Natural killer cell (primary cell): ENCODE measurements at regions not wholly inside any gene's neighbourhood (a gene's known extent, or its start where the extent isn't known, plus 50 kb on each side); places are given as distances from the start of the nearest gene placed in this dataset.
"Not testable (repeated sequence)": the region's sequence is repeated elsewhere in the genome, so short reads cannot be mapped to it uniquely, and the experiment has no call there.

ENCODE experiments used
- ATAC-seq, 3 donors: fragments of 150-1000 bp in 2 of 3; fragments of 200-7000 bp in 1 of 3; cut with Tn5 transposase; 1 replicate in 1 of 3; 2 replicates in 2 of 3; pipeline ENCODE4 v1.10.0; 2021; ENCODE audit warnings: mild to moderate bottlenecking in 2 of 3, moderate library complexity in 2 of 3
- DNase-seq, 2 donors: peaks; one replicate each; pipeline versions ENCODE4 v3.0.0 to v3.0.0-alpha.2; 2013 to 2021; ENCODE audit warnings: mixed read lengths in 1 of 2
- H3K27ac ChIP-seq: one replicate; pipeline ENCODE4 v1.5.1; 2013; ENCODE audit warnings: mild to moderate bottlenecking, low read length
- H3K27me3 ChIP-seq: one replicate; pipeline ENCODE4 v1.6.1; 2013; ENCODE audit warnings: low read length; ENCODE audit not compliant: control insufficient read depth, insufficient read depth
- H3K36me3 ChIP-seq: one replicate; pipeline ENCODE4 v1.6.1; 2013; ENCODE audit warnings: low read length; ENCODE audit not compliant: control insufficient read depth, insufficient read depth
- H3K4me1 ChIP-seq: one replicate; pipeline ENCODE4 v1.6.1; 2013; ENCODE audit warnings: low read length; ENCODE audit not compliant: control insufficient read depth, insufficient read depth
- H3K4me3 ChIP-seq: one replicate; pipeline ENCODE4 v1.5.1; 2013; ENCODE audit warnings: low read length
- H3K9me3 ChIP-seq: one replicate; pipeline ENCODE4 v1.6.1; 2013; ENCODE audit warnings: low read length; ENCODE audit not compliant: control insufficient read depth, insufficient read depth
- H3K27ac Mint-ChIP-seq, 2 donors: one replicate each; pipeline ENCODE4 v1.8.0; 2022; ENCODE audit warnings: mild to moderate bottlenecking in 2 of 2, mixed read lengths in 2 of 2, moderate library complexity in 1 of 2
- H3K27me3 Mint-ChIP-seq, 2 donors: one replicate each; pipeline ENCODE4 v1.8.0; 2022; ENCODE audit warnings: low read depth in 2 of 2, mixed read lengths in 2 of 2
- H3K36me3 Mint-ChIP-seq: one replicate; pipeline ENCODE4 v1.8.0; 2022; ENCODE audit warnings: mixed read lengths
- H3K4me1 Mint-ChIP-seq, 2 donors: one replicate each; pipeline ENCODE4 v1.8.0; 2022; ENCODE audit warnings: mixed read lengths in 2 of 2
- H3K4me3 Mint-ChIP-seq: one replicate; pipeline ENCODE4 v1.8.0; 2022; ENCODE audit warnings: mild to moderate bottlenecking, moderate library complexity, mixed read lengths
- H3K9me3 Mint-ChIP-seq, 2 donors: one replicate each; pipeline ENCODE4 v1.8.0; 2022; ENCODE audit warnings: mixed read lengths in 2 of 2
- WGBS: methylation state at CpG from one replicate; pipeline ENCODE4 v1.1.7; 2013; ENCODE audit warnings: missing lambda C conversion rate; ENCODE audit not compliant: insufficient coverage; 5-methylcytosine and 5-hydroxymethylcytosine counted together
- intact Hi-C: fragments of 100-400 bp; cut with micrococcal nuclease; formaldehyde crosslinking; loops from one replicate; pipeline ENCODE4 v1.14.2; 2022
- TF ChIP-seq, protein P1 (sequence below): fragments of 200-600 bp; IDR thresholded peaks from one replicate; pipeline ENCODE4 v1.8.0; 2022; ENCODE audit warnings: antibody characterized with exemption

DNA sequence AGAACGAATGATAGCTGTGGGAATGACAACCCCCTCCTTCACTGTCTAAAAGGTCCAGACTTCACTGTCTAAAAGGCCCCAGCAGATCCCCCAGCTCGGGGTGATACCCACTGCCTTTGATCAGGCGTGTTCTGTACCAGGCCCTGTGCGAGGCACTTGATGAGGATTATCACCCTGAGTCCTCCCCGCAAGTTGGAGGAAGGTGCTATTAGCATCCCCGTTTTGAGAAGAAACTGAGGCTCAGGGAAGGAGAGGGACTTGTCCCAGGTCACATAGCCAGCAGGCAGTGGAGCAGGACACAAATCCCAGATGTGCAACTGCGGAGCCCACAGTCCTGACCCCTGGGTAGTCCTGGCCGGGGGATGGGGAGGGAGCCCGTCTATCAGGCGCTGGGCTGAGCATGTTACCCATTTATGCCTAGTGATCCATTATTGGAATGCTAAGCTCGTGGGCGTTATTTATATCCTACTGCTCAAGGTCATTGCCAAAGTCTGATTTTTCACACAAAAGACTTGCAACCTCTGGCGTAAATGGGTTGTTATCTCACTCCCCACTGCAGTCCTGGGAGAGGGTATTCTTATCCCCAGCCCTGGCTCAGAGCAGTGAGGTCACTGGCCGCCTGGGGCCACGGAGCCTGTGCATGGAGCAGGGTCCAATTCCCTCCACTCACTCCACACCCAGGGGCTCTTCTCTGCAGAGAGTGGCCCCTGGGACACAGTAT lies 722.2 kb downstream of the MATN1 start:
- TF ChIP-seq, protein P1, sequence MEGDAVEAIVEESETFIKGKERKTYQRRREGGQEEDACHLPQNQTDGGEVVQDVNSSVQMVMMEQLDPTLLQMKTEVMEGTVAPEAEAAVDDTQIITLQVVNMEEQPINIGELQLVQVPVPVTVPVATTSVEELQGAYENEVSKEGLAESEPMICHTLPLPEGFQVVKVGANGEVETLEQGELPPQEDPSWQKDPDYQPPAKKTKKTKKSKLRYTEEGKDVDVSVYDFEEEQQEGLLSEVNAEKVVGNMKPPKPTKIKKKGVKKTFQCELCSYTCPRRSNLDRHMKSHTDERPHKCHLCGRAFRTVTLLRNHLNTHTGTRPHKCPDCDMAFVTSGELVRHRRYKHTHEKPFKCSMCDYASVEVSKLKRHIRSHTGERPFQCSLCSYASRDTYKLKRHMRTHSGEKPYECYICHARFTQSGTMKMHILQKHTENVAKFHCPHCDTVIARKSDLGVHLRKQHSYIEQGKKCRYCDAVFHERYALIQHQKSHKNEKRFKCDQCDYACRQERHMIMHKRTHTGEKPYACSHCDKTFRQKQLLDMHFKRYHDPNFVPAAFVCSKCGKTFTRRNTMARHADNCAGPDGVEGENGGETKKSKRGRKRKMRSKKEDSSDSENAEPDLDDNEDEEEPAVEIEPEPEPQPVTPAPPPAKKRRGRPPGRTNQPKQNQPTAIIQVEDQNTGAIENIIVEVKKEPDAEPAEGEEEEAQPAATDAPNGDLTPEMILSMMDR, result no peak
- Mint-ChIP-seq H3K27me3 (peaks cover 0 to 4% of the 10 kb centered on the region in 2 donors), H3K4me1 (no peaks in the 10 kb centered on the region), H3K9me3 (no peaks in the 10 kb centered on the region), H3K36me3 (no peaks in the 10 kb centered on the region), H3K27ac (no peak overlapping the region), H3K4me3 (no peak overlapping the region)
- no peaks in the 10 kb centered on the region for H3K27me3 ChIP-seq
- DNase-seq, result no peak
- no peak overlapping the region for H3K4me3 ChIP-seq
- intact Hi-C loops, result no loop called here
- no peak overlapping the region for H3K27ac ChIP-seq
- H3K4me1 ChIP-seq, result no peaks in the 10 kb centered on the region
- ATAC-seq, result no peak
- H3K9me3 ChIP-seq, result no peaks in the 10 kb centered on the region
- H3K36me3 ChIP-seq, result no peaks in the 10 kb centered on the region
- WGBS, result 84% methylated on average over 15 of the region's 15 CpGs

DNA sequence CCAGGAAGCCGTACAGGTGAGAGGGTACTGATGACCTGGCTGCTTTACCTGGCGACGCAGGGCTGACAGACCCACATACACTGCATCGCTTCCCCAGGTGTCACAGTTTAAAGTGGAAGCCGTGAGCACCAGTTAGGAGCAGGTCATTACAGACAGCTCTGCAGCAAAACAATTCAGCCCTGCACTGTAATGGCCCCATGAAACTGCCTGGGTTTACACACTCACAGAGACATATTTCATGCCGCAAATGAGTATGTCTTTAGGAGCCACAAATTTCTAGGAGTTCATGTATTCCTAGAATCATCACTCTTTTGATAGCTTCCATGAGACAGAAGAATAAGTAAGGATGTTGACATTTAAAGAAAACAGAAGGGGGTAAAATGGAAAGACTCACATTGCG lies 723.1 kb downstream of the MATN1 start:
- Histone ChIP-seq H3K36me3 (no peaks in the 10 kb centered on the region), H3K4me1 (no peaks in the 10 kb centered on the region), H3K27me3 (no peaks in the 10 kb centered on the region), H3K9me3 (no peaks in the 10 kb centered on the region), H3K27ac (no peak overlapping the region), H3K4me3 (no peak overlapping the region)
- H3K4me1 Mint-ChIP-seq, result no peaks in the 10 kb centered on the region
- ATAC-seq (no peak), DNase-seq (no peak)
- WGBS, result 92% methylated on average over 7 of the region's 7 CpGs
- H3K4me3 Mint-ChIP-seq, result no peak overlapping the region
- intact Hi-C loops, result no loop called here
- TF ChIP-seq, protein P1, result no peak
- H3K27ac Mint-ChIP-seq, result no peak overlapping the region
- no peaks in the 10 kb centered on the region for H3K9me3 Mint-ChIP-seq
- H3K27me3 Mint-ChIP-seq, result peaks cover 0 to 4% of the 10 kb centered on the region in 2 donors
- H3K36me3 Mint-ChIP-seq, result no peaks in the 10 kb centered on the region

DNA sequence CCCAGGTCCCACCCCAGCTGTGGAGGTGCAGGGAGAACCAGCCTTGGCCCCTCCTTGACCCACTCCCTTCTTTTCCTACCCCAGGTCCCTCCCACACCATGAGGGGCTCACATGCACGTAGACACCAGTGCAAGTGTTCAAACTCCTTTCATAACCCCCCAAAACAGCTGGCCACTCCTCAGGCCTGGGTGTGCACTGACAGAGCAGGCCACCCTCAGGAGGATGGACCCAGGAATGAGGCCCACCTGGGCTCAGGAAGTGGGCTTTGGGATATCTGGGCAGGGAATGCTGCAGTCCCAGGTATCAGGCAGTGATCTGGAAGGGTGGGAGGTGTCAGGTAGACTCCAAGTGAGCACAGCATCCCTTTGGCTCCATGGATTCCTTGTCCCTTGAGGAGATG lies 723.8 kb downstream of the MATN1 start:
- DNase-seq (no peak), ATAC-seq (no peak)
- no peaks in the 10 kb centered on the region for H3K27me3 ChIP-seq
- WGBS, result 85% methylated on average over 1 of the region's 1 CpG
- H3K27me3 Mint-ChIP-seq, result peaks cover 0 to 4% of the 10 kb centered on the region in 2 donors
- H3K4me1 Mint-ChIP-seq, result no peaks in the 10 kb centered on the region
- no peaks in the 10 kb centered on the region for H3K4me1 ChIP-seq
- no peaks in the 10 kb centered on the region for H3K9me3 ChIP-seq
- H3K4me3 Mint-ChIP-seq, result no peak overlapping the region
- H3K36me3 Mint-ChIP-seq, result no peaks in the 10 kb centered on the region
- TF ChIP-seq, protein P1, result no peak
- H3K27ac Mint-ChIP-seq, result no peak overlapping the region
- intact Hi-C loops, result no loop called here
- H3K27ac ChIP-seq, result no peak overlapping the region
- H3K9me3 Mint-ChIP-seq, result peaks cover 3% of the 10 kb centered on the region in 2 donors
- H3K36me3 ChIP-seq, result no peaks in the 10 kb centered on the region
- no peak overlapping the region for H3K4me3 ChIP-seq

DNA sequence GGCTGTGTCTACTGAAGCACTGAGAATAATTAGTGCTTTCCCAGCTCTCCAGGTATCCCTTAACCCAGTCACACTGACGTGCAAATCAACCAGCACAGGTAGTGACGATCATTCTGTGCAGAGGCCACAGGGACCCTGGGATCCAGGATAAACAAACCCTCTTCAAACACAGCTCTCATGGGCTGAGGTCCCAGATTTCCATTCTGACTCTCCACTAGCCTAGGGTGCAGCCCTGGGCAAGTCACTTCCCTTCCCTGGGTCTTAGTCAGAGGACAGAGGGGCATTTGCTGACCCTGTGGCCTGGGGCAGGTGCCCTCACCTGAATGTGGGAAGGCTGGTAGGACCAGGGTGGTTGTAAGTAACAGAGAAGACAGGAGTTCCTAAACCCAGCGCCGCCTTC lies 724.7 kb downstream of the MATN1 start:
- Mint-ChIP-seq H3K9me3 (peaks cover 6 to 10% of the 10 kb centered on the region in 2 donors), H3K36me3 (peaks cover 8% of the 10 kb centered on the region), H3K27ac (no peak overlapping the region), H3K4me3 (no peak overlapping the region), H3K27me3 (peaks cover 0 to 4% of the 10 kb centered on the region in 2 donors), H3K4me1 (no peaks in the 10 kb centered on the region)
- TF ChIP-seq, protein P1, result no peak
- no peaks in the 10 kb centered on the region for H3K36me3 ChIP-seq
- no peaks in the 10 kb centered on the region for H3K9me3 ChIP-seq
- no peak overlapping the region for H3K27ac ChIP-seq
- no peaks in the 10 kb centered on the region for H3K27me3 ChIP-seq
- DNase-seq (no peak), ATAC-seq (no peak)
- 75% methylated on average over 2 of the region's 4 CpGs for WGBS
- intact Hi-C loops, result no loop called here
- no peaks in the 10 kb centered on the region for H3K4me1 ChIP-seq
- H3K4me3 ChIP-seq, result no peak overlapping the region

DNA sequence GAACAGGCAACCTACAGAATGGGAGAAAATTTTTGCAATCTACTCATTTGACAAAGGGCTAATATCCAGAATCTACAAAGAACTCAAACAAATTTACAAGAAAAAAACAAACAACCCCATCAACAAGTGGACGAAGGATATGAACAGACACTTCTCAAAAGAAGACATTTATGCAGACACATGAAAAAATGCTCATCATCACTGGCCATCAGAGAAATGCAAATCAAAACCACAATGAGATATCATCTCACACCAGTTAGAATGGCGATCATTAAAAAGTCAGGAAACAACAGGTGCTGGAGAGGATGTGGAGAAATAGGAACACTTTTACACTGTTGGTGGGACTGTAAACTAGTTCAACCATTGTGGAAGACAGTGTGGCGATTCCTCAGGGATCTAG lies 725.6 kb downstream of the MATN1 start:
- H3K9me3 Mint-ChIP-seq, result peaks cover 11 to 15% of the 10 kb centered on the region in 2 donors
- H3K27ac ChIP-seq, H3K4me1 ChIP-seq, H3K27ac Mint-ChIP-seq, H3K27me3 ChIP-seq, H3K27me3 Mint-ChIP-seq, H3K36me3 ChIP-seq, H3K4me3 ChIP-seq, intact Hi-C loops, H3K4me3 Mint-ChIP-seq, DNase-seq, H3K4me1 Mint-ChIP-seq, ATAC-seq, H3K9me3 ChIP-seq: not testable (repeated sequence)
- peaks cover 16% of the 10 kb centered on the region for H3K36me3 Mint-ChIP-seq
- no CpG with 5 or more reads among the region's 3 CpGs for WGBS
